Endometrium (tissue), 2 donors: ENCODE measurements at regions not wholly inside any gene's neighbourhood (a gene's known extent, or its start where the extent isn't known, plus 50 kb on each side); places are given as distances from the start of the nearest gene placed in this dataset.
"Not testable (repeated sequence)": the region's sequence is repeated elsewhere in the genome, so short reads cannot be mapped to it uniquely, and the experiment has no call there.

Experiments
- FAIRE-seq: peaks from 2 replicates; lab custom pipeline; 2012; peaks lifted over from hg19 to GRCh38; lab: Jason Lieb, UNC
- donor health status: control.
- donor health status: control.

DNA sequence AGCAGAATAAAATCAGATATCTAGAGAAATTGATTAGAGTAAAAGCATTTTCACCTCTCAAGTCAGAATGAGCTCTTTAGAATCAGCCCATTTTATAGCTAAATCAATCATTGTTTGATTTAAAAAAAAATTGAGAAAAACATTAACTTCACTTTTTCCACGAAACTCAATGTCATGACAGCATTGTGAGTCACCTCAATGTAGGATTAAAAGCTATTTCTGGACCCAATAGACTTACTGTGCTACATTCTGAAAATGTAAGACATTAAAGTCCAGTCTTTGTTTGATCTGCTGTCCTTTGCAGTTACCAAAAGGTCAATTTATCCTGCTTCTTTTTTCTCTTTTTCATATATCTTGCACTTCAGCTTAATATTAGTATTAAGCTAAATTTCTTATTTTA is 519.4 kb upstream of the ZNF337 start:
- FAIRE-seq: no peak

DNA sequence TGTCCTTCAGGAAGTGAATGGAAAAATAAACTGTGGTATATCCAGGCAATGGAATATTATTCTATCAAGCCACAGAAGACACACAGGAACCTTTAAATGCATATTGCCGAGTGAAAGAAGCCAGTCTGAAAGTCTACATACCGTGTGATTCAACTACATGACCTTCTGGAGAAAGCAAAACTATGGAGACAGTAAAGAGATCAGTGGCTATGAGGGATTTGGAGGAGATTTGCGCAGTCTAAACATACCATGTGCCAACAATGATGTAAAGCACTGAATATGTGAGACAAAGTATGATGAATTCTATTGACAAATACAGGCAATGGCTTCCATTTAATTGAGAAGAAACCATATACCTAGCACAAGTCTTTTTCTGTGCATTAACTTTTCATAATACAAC is 518.3 kb upstream of the ZNF337 start:
- FAIRE-seq: no peak

GRCh38 chr20:26209171-26209941 is 512.7 kb upstream of the ZNF337 start:
- FAIRE-seq: peak; percentile 99

DNA sequence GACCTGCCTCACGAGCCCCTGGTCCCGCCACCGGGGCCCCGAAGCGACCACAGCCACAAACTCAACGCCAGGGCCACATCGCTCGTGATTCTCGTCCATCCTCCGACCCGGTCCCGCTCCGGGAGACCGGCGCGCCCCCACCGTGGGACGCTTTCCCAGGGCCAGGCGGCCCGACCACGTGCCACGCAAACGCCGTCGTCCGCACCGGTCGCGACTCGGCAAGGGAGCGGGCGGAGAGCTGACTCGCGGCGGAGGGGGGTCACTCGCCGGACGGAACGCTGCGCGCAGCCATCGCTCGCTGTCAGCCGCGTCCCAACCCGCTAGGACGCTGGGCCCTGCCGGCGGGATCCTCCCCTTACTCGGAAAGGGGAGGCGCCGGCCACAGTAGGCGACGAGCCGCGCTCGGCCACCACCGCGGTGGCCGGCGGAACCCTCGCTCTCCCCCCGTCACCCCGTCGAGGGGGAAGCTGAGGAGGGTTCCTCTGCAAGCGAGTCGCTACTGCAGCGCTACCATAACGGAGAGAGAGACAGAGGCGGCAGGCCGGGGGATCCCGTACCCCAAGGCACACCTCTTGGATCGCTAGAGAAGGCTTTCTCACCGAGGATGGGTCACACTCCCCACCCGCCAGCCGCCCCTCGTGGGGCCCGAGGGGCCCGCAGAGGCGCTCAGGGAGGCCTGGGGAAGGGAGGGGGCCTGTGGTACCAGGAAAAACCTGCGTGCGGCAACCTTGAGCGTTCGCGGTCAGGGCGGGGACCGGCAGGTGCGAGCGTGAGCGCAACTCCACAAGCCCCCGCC is 511.8 kb upstream of the ZNF337 start:
- FAIRE-seq: peak; percentile 96

DNA sequence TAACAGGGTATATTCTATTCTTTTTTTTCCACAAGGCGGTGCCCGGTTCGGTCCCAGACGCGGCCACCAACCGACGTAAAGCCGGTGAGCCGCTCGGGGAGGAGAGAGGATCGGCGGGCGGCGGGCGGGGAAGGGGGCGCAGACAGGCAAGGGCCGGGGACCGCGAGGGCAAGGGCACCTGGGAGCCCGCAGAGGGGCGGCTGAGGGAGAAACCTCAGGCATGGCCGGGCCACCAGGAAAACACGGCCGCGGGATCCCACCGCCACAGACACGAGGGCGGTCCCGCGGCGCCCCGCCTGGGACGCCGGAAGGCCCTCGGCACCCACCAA is 511.3 kb upstream of the ZNF337 start:
- not testable (repeated sequence) for FAIRE-seq

- no peak for FAIRE-seq
Measured at GRCh38 chr20:26207237-26207966, 510.7 kb upstream of the ZNF337 start.

- no peak for FAIRE-seq
Measured at GRCh38 chr20:26205350-26205749, 508.7 kb upstream of the ZNF337 start.

DNA sequence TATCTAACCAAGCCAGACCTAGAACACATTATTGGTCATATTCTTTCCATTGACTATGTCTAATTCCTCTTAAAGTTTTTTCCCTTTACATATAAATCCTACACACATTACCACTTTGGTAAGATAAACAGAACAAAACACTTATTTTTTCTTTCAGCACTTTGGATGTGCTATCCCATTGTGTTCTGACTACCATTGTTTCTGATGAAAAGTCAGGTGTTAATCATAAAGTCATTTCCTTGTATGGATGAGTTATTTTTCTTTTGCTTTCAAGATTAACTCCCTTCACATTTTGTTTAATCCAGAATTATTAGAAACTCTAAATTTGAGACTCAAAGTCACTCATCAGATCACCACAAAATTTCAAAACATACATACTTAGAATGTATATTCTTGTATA is 504.4 kb upstream of the ZNF337 start:
- not testable (repeated sequence) for FAIRE-seq

- not testable (repeated sequence) for FAIRE-seq
Measured at GRCh38 chr20:26187329-26187728, 490.7 kb upstream of the ZNF337 start.

GRCh38 chr20:26183720-26184119 is 487.1 kb upstream of the ZNF337 start:
- FAIRE-seq: not testable (repeated sequence)

DNA sequence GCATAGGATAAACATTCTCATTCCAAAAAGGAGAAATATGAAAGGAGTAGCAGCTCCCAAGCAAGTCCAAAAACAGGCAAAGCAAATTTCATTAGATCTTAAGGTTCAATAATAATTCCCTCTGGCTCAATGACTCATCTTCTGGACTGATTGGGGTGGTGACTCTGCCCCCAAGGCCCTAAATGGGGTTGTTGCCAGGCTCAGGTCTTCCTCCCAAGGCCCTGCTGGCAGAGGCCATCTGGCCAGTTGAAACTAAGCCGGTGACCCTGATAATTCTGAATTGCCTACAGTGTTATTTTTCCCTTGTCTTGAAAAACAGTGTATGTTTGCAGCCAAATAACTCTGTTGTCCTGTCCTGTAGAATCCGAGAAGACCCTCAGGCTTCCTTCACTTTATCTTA is 484.7 kb upstream of the ZNF337 start:
- not testable (repeated sequence) for FAIRE-seq

DNA sequence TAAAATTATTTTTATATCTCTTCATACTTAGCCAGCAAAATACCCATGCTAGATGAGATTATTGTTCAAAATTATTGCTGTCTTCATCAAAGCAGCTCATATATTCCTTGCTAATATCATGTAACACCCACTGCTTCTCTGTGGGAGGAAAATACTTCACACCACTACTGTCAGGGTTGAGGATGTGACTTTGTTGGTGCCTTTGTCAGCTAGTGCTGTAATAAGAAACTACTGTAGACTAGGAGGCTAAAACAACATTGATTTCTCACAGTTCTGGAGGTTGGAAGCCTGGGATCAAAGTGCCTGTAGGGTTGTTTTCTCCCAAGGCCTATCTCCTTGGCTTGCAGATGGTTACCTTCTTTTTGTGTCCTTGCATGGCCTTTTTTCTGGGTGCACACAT is 475.2 kb upstream of the ZNF337 start:
- FAIRE-seq: not testable (repeated sequence)

- no peak for FAIRE-seq
Measured at GRCh38 chr20:26169506-26169905, 472.9 kb upstream of the ZNF337 start.

DNA sequence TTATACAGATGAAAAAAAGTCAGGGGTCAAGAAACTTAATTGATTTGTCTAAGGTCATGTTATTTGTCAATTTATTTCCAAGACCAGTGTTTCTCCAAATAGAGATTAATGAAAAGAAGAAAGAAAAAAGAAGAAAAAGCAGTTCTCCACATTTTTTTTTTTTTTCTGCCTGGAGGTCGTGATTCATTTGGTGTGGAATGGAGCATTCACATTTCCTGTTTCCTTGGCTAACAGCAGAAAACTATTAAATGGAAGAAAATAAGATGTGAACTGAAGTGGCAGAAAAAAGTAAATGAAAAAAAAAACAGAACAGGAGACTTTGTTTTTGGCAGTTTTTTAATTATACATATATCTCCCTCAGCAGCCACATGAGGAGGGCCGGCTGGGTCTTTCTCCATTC is 470.8 kb upstream of the ZNF337 start:
- no peak for FAIRE-seq

DNA sequence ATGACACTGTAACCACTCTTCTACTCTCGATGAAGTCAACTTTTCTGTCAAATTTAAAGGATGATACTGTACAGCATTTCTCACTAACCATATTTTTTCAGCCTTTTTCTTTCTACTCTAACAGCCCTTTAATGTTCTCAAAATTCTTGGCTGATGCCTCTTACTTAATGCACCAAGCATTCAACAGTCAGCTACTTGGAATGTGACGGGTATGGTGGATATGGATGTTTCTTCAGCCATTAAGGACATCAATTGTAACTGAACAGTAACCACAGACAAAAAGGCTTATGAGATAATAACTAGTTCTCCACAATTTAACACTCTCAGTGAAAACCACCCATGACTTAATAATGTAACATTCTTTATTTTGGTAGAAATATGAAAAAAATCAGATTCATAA is 467.2 kb upstream of the ZNF337 start:
- no peak for FAIRE-seq

- FAIRE-seq: not testable (repeated sequence)
Measured at GRCh38 chr20:26163151-26163550, 466.5 kb upstream of the ZNF337 start.

- not testable (repeated sequence) for FAIRE-seq
Measured at GRCh38 chr20:26161741-26162140, 465.1 kb upstream of the ZNF337 start.

DNA sequence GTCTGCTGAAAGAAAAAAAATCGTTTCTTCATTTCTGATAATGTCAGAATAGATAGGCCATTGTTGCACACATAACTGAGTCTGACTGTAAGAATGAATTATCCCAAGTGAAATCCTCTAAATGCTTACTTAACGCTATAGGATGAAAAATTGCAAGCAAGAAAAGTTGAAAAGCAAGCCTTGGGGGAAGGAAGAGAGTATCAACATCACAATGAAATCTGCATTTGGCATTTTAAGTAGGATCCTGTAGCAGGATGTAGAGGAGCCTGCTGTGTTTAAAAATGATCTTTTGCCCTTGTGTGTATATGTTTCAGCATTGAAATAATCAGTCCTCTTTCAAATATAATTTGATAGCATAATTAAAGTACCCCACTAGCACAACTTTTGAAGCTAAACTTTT is 464.3 kb upstream of the ZNF337 start:
- not testable (repeated sequence) for FAIRE-seq

DNA sequence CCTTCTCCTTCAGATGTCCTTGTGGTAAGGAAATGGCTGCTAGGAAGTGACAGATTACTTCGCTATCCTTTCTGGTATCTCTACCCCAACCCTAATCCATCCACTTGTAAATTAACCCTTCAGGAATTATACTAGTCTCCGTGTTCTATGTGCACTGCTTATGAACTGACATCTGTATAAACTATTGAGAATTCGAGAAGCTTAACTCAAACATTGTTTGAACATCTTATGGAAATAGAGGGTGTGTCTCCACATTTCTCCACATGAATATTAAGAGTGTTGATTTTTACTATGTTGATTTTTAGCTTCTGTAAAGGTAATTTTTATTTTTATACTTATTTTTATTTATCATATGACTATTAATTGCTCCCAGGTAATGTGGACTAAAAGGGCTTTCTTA is 457.6 kb upstream of the ZNF337 start:
- no peak for FAIRE-seq

- no peak for FAIRE-seq
Measured at GRCh38 chr20:26135325-26136110, 438.9 kb upstream of the ZNF337 start.

GRCh38 chr20:26134606-26135005 is 438.0 kb upstream of the ZNF337 start:
- no peak for FAIRE-seq

GRCh38 chr20:26133794-26134193 is 437.1 kb upstream of the ZNF337 start:
- FAIRE-seq: not testable (repeated sequence)
